SK-N-SH (cell line): ENCODE measurements at regions not wholly inside any gene's neighbourhood (a gene's known extent, or its start where the extent isn't known, plus 50 kb on each side); places are given as distances from the start of the nearest gene placed in this dataset.

Source experiments
- CTCF ChIA-PET: fragments of 300-600, 350-600 bp; formaldehyde crosslinking; extraction: SDS; loops from one replicate; lab custom pipeline; 2021; lab: Yijun Ruan, JAX
- POLR2A ChIA-PET: fragments of 350-600 bp; sonication (Branson Sonifier 250); formaldehyde crosslinking; extraction: SDS; loops from one replicate; lab custom pipeline; 2020; ENCODE audit warnings: antibody characterized with exemption, inconsistent platforms; lab: Yijun Ruan, JAX
- DNase-seq: peaks from one replicate; pipeline ENCODE4 v3.0.0; 2012
- H2AFZ ChIP-seq: fragments of 200-600 bp; sonication (generic); 2 replicates; pipeline ENCODE4 v1.8.1; 2016; ENCODE audit warnings: antibody characterized with exemption, mild to moderate bottlenecking, low read depth
- H3F3A ChIP-seq: fragments of 200-600 bp; sonication (generic); replicated peaks from 2 replicates; pipeline ENCODE3; 2016; ENCODE audit warnings: antibody characterized with exemption, mild to moderate bottlenecking; ENCODE audit not compliant: insufficient read depth
- H3K27ac ChIP-seq, 2 experiments: fragments of 200-500 bp in 1 of 2; fragments of 200-600 bp in 1 of 2; sonication (Bioruptor generic) in 1 of 2; sonication (generic), shearing (Covaris generic) in 1 of 2; 2 replicates each; pipeline versions ENCODE4 v1.5.1 to v1.6.1; 2014 to 2016; ENCODE audit warnings: low read depth in 2 of 2, inconsistent platforms in 1 of 2, low read length in 1 of 2, mild to moderate bottlenecking in 1 of 2, mixed read lengths in 1 of 2
- H3K27me3 ChIP-seq: fragments of 200-600 bp; sonication (generic), shearing (Covaris generic); 2 replicates; pipeline ENCODE4 v1.6.1; 2016; ENCODE audit warnings: mixed run types; ENCODE audit not compliant: insufficient read depth
- H3K36me3 ChIP-seq, 2 experiments: fragments of 200-500 bp in 1 of 2; fragments of 200-600 bp in 1 of 2; sonication (Bioruptor generic) in 1 of 2; sonication (generic) in 1 of 2; replicated peaks in 1 of 2; 2 replicates each; pipeline versions ENCODE3 to v1.5.1; 2014 to 2016; ENCODE audit warnings: low read length in 1 of 2, mild to moderate bottlenecking in 1 of 2; ENCODE audit not compliant: insufficient read depth in 2 of 2, control insufficient read depth in 1 of 2
- H3K4me1 ChIP-seq, 2 experiments: fragments of 200-500 bp in 1 of 2; fragments of 200-600 bp in 1 of 2; sonication (Bioruptor generic) in 1 of 2; sonication (generic), shearing (Covaris generic) in 1 of 2; 2 replicates each; pipeline versions ENCODE4 v1.5.1 to v1.6.1; 2014 to 2016; ENCODE audit warnings: low read depth in 1 of 2, low read length in 1 of 2, mixed run types in 1 of 2; ENCODE audit not compliant: insufficient read depth in 2 of 2, control insufficient read depth in 1 of 2
- H3K4me2 ChIP-seq: fragments of 200-600 bp; sonication (generic), shearing (Covaris generic); 2 replicates; pipeline ENCODE4 v1.6.1; 2017; ENCODE audit warnings: mixed run types
- H3K4me3 ChIP-seq, 2 experiments: fragments of 200-500 bp in 1 of 2; fragments of 200-600 bp in 1 of 2; sonication (Bioruptor generic) in 1 of 2; sonication (generic), shearing (Covaris generic) in 1 of 2; 2 replicates each; pipeline versions ENCODE4 v1.5.1 to v1.8.1; 2014 to 2016; ENCODE audit warnings: low read depth in 2 of 2, inconsistent platforms in 1 of 2, low read length in 1 of 2, mild to moderate bottlenecking in 1 of 2, mixed read lengths in 1 of 2, moderate library complexity in 1 of 2
- H3K79me2 ChIP-seq: fragments of 200-600 bp; sonication (generic); 2 replicates; pipeline ENCODE4 v1.8.1; 2017; ENCODE audit warnings: mild to moderate bottlenecking; ENCODE audit not compliant: insufficient read depth
- H3K9ac ChIP-seq: fragments of 200-600 bp; sonication (generic); 2 replicates; pipeline ENCODE4 v1.6.1; 2017; ENCODE audit warnings: mixed run types
- H3K9me2 ChIP-seq: fragments of 200-600 bp; sonication (generic); 2 replicates; pipeline ENCODE4 v1.6.1; 2017; ENCODE audit warnings: mixed run types
- H3K9me3 ChIP-seq: fragments of 200-600 bp; sonication (generic); 2 replicates; pipeline ENCODE4 v1.6.1; 2017; ENCODE audit warnings: mixed run types, mild to moderate bottlenecking, moderate library complexity
- H4K20me1 ChIP-seq: fragments of 200-600 bp; sonication (generic); 2 replicates; pipeline ENCODE4 v1.6.1; 2017; ENCODE audit warnings: mild to moderate bottlenecking, mixed run types; ENCODE audit not compliant: insufficient read depth
- CHD2 ChIP-seq: fragments of 150-350 bp; IDR thresholded peaks from 2 replicates; pipeline ENCODE4 v1.6.1; 2018; ENCODE audit warnings: low read length; ENCODE audit not compliant: partially characterized antibody
- ELF1 ChIP-seq: IDR thresholded peaks from 2 replicates; pipeline ENCODE4 v1.4.0; 2012
- FOSL2 ChIP-seq: IDR thresholded peaks from 2 replicates; pipeline ENCODE4 v1.4.0; 2012; ENCODE audit warnings: low read depth, mild to moderate bottlenecking, moderate library complexity, borderline replicate concordance
- FOXJ3 ChIP-seq: sonication (generic); formaldehyde crosslinking; IDR thresholded peaks from 2 replicates; pipeline ENCODE4 v1.5.1; 2020; ENCODE audit warnings: mild to moderate bottlenecking, missing genetic modification reagents
- FOXM1 ChIP-seq: IDR thresholded peaks from 2 replicates; pipeline ENCODE4 v1.4.0; 2012; ENCODE audit warnings: low read depth, mild to moderate bottlenecking
- SIN3A ChIP-seq: IDR thresholded peaks from 2 replicates; pipeline ENCODE4 v1.6.1; 2012; ENCODE audit warnings: low read depth, mild to moderate bottlenecking, low read length, moderate library complexity, borderline replicate concordance
- TEAD4 ChIP-seq: IDR thresholded peaks from 2 replicates; pipeline ENCODE4 v1.4.0; 2012; ENCODE audit warnings: mild to moderate bottlenecking, borderline replicate concordance; ENCODE audit not compliant: insufficient read depth
- WGBS: methylation state at CpG from one replicate; pipeline ENCODE4 v1.1.6; 2017; ENCODE audit warnings: low lambda C conversion rate; 5-methylcytosine and 5-hydroxymethylcytosine counted together
- TF ChIP-seq, protein P1 (sequence below): IDR thresholded peaks from 2 replicates; pipeline ENCODE4; 2012
- TF ChIP-seq, protein P2 (sequence below): IDR thresholded peaks from 2 replicates; pipeline ENCODE4 v1.4.0; 2012; ENCODE audit warnings: low read depth, borderline replicate concordance
- TF ChIP-seq, protein P3 (sequence below): IDR thresholded peaks from 2 replicates; pipeline ENCODE4 v1.6.1; 2012; ENCODE audit warnings: mild to moderate bottlenecking, low read depth, low read length, moderate library complexity

DNA sequence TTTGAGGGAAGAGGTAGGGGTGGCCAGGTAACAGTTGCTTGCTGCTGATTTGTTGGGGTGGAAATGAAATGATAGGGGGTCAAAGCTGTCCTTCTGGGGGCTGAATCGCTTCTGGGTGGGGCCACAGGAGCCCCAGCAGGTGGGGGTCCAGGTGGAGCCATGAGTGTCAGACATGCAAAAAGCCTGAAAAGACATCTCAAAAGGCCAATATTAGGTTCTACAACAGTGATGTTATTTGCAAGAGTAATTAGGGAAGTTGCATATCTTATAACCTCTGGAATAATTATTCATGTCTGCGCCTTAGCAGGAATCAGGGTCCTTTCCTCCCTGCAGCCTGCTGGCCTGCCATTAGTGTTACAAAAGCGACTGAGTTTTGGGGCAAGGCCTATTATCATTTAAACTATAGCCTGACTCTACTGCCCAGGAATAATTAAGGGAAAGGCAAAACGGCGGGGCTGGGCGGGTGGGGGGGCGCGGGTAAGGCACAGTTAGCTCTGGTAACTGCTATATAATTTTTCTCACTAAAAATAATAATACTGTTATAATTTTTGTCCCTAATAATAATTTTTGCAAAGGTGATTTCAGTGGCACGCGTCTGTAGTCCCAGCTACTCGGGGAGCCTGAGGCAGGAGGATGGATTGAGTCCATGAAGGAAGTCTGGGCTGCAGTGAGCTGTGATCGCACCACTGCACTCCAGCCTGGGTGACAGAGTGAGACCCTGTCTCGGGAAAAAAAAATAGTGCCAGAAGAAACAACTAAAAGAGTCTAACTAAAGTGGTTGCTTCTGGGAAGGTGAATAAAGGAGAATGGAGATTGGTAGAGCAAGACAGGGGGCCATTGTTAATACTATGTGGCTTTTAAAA is 145.7 kb downstream of the MAGEB17 start (continued):
- TF ChIP-seq CHD2 (no peak), FOSL2 (no peak)

DNA sequence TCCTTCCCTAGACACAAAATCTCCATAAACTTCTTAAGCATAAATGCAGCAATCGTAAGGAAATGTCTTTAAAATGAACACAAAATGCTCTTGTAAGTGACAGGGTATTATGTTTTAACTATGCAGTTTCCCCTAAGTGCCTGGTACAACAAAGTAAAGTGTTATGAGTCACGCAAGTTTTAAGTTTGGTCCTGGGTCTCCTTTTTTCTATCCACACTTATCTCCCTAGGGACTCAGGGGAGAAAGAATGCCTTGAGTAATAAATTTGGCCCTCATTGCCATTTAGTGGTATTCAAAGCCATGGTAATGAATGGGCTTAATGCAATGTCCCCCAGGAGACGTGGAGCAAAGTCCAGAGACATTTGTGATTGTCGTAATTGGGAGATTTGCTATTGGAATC is 149.1 kb downstream of the MAGEB17 start:
- H3K9me2 ChIP-seq = no peaks in the 10 kb centered on the region
- ChIA-PET CTCF (no interaction called here), POLR2A (no interaction called here)
- H3K9me3 ChIP-seq = no peaks in the 10 kb centered on the region
- H3K27ac ChIP-seq = no peak overlapping the region
- no peaks in the 10 kb centered on the region for H4K20me1 ChIP-seq
- 47% methylated on average over 4 of the region's 4 CpGs for WGBS
- H3F3A ChIP-seq = no peaks in the 10 kb centered on the region
- H2AFZ ChIP-seq = no peak overlapping the region
- no peak overlapping the region for H3K4me3 ChIP-seq
- H3K9ac ChIP-seq = no peak overlapping the region
- DNase-seq = no peak
- H3K36me3 ChIP-seq = no peaks in the 10 kb centered on the region
- no peak overlapping the region for H3K4me2 ChIP-seq
- no peak for TF ChIP-seq TEAD4
- TF ChIP-seq FOXM1 = no peak
- TF ChIP-seq, protein P1, sequence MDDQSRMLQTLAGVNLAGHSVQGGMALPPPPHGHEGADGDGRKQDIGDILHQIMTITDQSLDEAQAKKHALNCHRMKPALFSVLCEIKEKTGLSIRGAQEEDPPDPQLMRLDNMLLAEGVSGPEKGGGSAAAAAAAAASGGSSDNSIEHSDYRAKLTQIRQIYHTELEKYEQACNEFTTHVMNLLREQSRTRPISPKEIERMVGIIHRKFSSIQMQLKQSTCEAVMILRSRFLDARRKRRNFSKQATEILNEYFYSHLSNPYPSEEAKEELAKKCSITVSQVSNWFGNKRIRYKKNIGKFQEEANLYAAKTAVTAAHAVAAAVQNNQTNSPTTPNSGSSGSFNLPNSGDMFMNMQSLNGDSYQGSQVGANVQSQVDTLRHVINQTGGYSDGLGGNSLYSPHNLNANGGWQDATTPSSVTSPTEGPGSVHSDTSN = no peak
- no peak for TF ChIP-seq ELF1
- TF ChIP-seq, protein P2, sequence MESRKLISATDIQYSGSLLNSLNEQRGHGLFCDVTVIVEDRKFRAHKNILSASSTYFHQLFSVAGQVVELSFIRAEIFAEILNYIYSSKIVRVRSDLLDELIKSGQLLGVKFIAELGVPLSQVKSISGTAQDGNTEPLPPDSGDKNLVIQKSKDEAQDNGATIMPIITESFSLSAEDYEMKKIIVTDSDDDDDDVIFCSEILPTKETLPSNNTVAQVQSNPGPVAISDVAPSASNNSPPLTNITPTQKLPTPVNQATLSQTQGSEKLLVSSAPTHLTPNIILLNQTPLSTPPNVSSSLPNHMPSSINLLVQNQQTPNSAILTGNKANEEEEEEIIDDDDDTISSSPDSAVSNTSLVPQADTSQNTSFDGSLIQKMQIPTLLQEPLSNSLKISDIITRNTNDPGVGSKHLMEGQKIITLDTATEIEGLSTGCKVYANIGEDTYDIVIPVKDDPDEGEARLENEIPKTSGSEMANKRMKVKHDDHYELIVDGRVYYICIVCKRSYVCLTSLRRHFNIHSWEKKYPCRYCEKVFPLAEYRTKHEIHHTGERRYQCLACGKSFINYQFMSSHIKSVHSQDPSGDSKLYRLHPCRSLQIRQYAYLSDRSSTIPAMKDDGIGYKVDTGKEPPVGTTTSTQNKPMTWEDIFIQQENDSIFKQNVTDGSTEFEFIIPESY = no peak
- TF ChIP-seq, protein P3, sequence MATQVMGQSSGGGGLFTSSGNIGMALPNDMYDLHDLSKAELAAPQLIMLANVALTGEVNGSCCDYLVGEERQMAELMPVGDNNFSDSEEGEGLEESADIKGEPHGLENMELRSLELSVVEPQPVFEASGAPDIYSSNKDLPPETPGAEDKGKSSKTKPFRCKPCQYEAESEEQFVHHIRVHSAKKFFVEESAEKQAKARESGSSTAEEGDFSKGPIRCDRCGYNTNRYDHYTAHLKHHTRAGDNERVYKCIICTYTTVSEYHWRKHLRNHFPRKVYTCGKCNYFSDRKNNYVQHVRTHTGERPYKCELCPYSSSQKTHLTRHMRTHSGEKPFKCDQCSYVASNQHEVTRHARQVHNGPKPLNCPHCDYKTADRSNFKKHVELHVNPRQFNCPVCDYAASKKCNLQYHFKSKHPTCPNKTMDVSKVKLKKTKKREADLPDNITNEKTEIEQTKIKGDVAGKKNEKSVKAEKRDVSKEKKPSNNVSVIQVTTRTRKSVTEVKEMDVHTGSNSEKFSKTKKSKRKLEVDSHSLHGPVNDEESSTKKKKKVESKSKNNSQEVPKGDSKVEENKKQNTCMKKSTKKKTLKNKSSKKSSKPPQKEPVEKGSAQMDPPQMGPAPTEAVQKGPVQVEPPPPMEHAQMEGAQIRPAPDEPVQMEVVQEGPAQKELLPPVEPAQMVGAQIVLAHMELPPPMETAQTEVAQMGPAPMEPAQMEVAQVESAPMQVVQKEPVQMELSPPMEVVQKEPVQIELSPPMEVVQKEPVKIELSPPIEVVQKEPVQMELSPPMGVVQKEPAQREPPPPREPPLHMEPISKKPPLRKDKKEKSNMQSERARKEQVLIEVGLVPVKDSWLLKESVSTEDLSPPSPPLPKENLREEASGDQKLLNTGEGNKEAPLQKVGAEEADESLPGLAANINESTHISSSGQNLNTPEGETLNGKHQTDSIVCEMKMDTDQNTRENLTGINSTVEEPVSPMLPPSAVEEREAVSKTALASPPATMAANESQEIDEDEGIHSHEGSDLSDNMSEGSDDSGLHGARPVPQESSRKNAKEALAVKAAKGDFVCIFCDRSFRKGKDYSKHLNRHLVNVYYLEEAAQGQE = no peak
- no peak for TF ChIP-seq FOXJ3 (CRISPR knock-in tag)
- no peak for TF ChIP-seq SIN3A
- no peaks in the 10 kb centered on the region for H3K27me3 ChIP-seq
- no peaks in the 10 kb centered on the region for H3K4me1 ChIP-seq
- H3K79me2 ChIP-seq = no peaks in the 10 kb centered on the region
